BE2C (cell line): ENCODE measurements at regions not wholly inside any gene's neighbourhood (a gene's known extent, or its start where the extent isn't known, plus 50 kb on each side); places are given as distances from the start of the nearest gene placed in this dataset.
"Not testable (repeated sequence)": the region's sequence is repeated elsewhere in the genome, so short reads cannot be mapped to it uniquely, and the experiment has no call there.

Experiments used
- DNase-seq: peaks from one replicate; pipeline ENCODE4 v3.0.0-alpha.2; 2020
- H3K27me3 ChIP-seq: fragments of 250-450 bp; sonication (Bioruptor Pico); 2 replicates; pipeline ENCODE4 v1.5.1; 2020; ENCODE audit warnings: mild to moderate bottlenecking
- H3K36me3 ChIP-seq: fragments of 250-450 bp; sonication (Bioruptor Pico); 2 replicates; pipeline ENCODE4 v1.5.1; 2020; ENCODE audit warnings: mild to moderate bottlenecking
- H3K4me1 ChIP-seq: fragments of 250-450 bp; sonication (Bioruptor Pico); 2 replicates; pipeline ENCODE4 v1.5.1; 2020
- H3K4me3 ChIP-seq: 2 replicates; pipeline ENCODE4 v1.5.1; 2011; ENCODE audit warnings: low read depth, low read length
- H3K9me3 ChIP-seq: fragments of 250-450 bp; sonication (Bioruptor Pico); 2 replicates; pipeline ENCODE4 v1.5.1; 2020

DNA sequence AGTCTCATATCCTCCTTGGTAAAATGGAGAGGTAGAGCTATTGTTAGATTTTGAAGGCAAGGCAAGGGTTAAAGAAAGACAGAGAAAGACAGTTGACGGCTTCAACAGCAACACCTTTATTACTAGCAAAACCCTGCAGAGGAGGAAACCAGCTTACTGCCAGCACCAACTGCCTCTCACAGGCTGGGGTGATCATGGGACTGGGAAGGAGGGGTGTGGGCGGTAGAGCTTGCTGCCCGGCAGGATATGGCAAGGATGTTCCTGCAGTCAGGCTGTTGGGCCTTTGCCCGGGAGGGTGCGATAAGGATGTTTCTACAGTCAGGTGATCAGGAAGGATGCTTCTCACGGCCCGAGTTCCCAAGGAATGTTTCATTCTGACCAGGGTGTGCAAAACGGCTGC lies 310.0 kb downstream of the FOXD4L4 start:
- not testable (repeated sequence) for H3K4me1 ChIP-seq

DNA sequence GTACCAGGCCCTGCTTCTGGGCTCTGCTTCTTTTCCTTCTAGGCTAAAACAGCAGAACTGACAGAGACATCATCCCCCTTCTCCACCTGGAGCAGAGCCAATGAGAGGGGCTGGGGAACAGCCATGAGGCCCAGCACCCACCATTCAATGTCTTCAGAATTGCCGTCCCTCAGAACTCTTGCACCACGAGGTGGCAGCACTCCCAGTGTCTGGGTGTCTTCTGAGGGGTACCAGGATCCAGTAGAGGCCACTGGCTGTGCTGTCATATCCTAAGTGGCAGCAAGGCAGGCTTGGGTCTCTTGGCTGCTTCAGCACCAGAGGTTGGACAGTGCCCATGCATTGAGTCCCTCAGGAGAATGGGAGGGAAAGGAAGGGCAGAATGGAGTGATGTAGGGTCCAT lies 312.8 kb downstream of the FOXD4L4 start:
- H3K27me3 ChIP-seq, H3K4me1 ChIP-seq, DNase-seq: not testable (repeated sequence)

More for the DNA sequence above, 310.0 kb downstream of the FOXD4L4 start:
- DNase-seq, H3K27me3 ChIP-seq, H3K9me3 ChIP-seq, H3K36me3 ChIP-seq, H3K4me3 ChIP-seq: not testable (repeated sequence)

DNA sequence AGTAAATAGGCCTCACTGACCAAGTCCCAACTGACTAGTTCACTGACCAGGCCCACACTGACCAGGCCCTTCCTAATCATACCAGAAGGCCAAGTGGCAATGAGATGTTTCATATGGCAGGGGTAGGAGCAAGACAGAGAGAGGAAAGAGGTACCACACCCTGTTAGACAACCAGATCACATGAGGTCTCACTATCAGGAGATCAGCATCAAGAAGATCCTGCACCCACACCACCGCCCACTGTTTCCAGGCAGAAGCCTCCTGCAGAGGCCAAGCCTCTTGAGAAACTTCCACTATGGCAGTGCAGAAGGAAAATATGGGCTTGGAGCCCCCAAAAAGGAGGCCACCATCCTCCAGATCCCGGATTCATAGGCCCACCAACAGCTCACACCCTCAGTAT lies 317.8 kb downstream of the FOXD4L4 start:
- H3K4me1 ChIP-seq, result not testable (repeated sequence)

More for the DNA sequence above, 312.8 kb downstream of the FOXD4L4 start:
- not testable (repeated sequence) for H3K9me3 ChIP-seq, H3K4me3 ChIP-seq, H3K36me3 ChIP-seq

GRCh38 chr9:66060681-66061080 lies 323.7 kb downstream of the FOXD4L4 start:
- DNase-seq, H3K4me3 ChIP-seq, H3K9me3 ChIP-seq, H3K4me1 ChIP-seq, H3K27me3 ChIP-seq, H3K36me3 ChIP-seq: not testable (repeated sequence)

More for the DNA sequence above, 317.8 kb downstream of the FOXD4L4 start:
- H3K9me3 ChIP-seq, H3K36me3 ChIP-seq, DNase-seq, H3K4me3 ChIP-seq, H3K27me3 ChIP-seq: not testable (repeated sequence)

GRCh38 chr9:66063822-66064221 lies 326.9 kb downstream of the FOXD4L4 start:
- not testable (repeated sequence) for DNase-seq, H3K4me3 ChIP-seq

GRCh38 chr9:66065735-66066134 lies 328.8 kb downstream of the FOXD4L4 start:
- not testable (repeated sequence) for H3K36me3 ChIP-seq, H3K9me3 ChIP-seq, H3K4me3 ChIP-seq, H3K4me1 ChIP-seq, H3K27me3 ChIP-seq
- peak; percentile 3 for DNase-seq

More at GRCh38 chr9:66063822-66064221, 326.9 kb downstream of the FOXD4L4 start:
- H3K36me3 ChIP-seq, H3K9me3 ChIP-seq, H3K27me3 ChIP-seq, H3K4me1 ChIP-seq: not testable (repeated sequence)

DNA sequence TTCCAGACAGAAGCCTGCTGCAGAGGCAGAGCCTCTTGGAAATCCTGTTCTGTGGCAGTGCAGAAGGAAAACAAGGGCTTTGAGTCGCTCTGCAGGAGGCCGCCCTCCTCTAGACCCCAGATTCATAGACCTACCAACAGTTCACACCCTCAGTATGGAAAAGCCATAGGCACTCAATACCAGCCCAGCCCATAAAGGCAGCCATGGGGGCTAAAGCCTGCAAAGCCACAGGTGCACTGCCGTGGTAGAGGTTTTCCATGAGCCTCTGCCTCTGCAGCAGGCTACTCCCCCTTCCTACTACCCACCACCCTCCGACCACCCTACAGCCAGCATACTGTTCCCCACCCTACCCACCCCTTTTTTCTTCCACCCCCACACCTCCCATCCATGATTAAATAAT lies 330.3 kb downstream of the FOXD4L4 start:
- DNase-seq, H3K4me3 ChIP-seq, H3K27me3 ChIP-seq, H3K36me3 ChIP-seq, H3K9me3 ChIP-seq, H3K4me1 ChIP-seq: not testable (repeated sequence)

GRCh38 chr9:66068451-66068989 lies 331.6 kb downstream of the FOXD4L4 start:
- H3K4me3 ChIP-seq, H3K9me3 ChIP-seq, H3K36me3 ChIP-seq, DNase-seq, H3K27me3 ChIP-seq, H3K4me1 ChIP-seq: not testable (repeated sequence)

GRCh38 chr9:66069025-66069424 lies 332.1 kb downstream of the FOXD4L4 start:
- not testable (repeated sequence) for H3K9me3 ChIP-seq, H3K27me3 ChIP-seq, H3K4me3 ChIP-seq, DNase-seq, H3K36me3 ChIP-seq, H3K4me1 ChIP-seq

DNA sequence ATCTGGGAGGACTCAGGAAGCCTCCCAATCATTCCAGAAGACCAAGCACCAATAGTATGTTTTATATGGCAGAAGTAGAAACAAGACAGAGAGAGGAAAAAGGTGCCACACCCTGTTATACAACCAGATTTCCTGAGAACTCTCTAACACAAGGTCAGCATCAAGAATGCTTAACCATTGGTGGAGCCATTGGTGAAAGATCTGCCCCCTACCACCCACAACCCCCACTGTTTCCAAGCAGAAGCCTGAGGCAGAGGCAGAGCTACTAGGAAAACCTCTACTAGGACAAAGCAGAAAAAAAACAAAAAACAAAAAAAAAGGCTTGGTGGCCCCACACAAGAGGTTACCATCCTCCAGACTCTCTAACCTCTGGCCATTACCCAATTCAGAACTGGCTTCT lies 336.2 kb downstream of the FOXD4L4 start:
- H3K4me1 ChIP-seq, H3K27me3 ChIP-seq, H3K36me3 ChIP-seq, DNase-seq, H3K4me3 ChIP-seq, H3K9me3 ChIP-seq: not testable (repeated sequence)

GRCh38 chr9:66082811-66083210 lies 345.9 kb downstream of the FOXD4L4 start:
- H3K4me3 ChIP-seq, DNase-seq, H3K4me1 ChIP-seq, H3K27me3 ChIP-seq, H3K36me3 ChIP-seq, H3K9me3 ChIP-seq: not testable (repeated sequence)
